Kidney (tissue), 13 donors: ENCODE measurements at regions not wholly inside any gene's neighbourhood (a gene's known extent, or its start where the extent isn't known, plus 50 kb on each side); places are given as distances from the start of the nearest gene placed in this dataset.

ENCODE experiments used
- DNase-seq, 5 donors: peaks; one replicate each; pipeline ENCODE4 v3.0.0-alpha.2; 2013 to 2020
- FAIRE-seq: peaks from 2 replicates; lab custom pipeline; 2012; peaks lifted over from hg19 to GRCh38; lab: Jason Lieb, UNC
- H3K27ac ChIP-seq, 2 donors: one replicate each; pipeline ENCODE4 v1.7.0; 2013; ENCODE audit warnings: low read depth in 2 of 2, low read length in 2 of 2, inconsistent platforms in 1 of 2
- H3K27me3 ChIP-seq: one replicate; pipeline ENCODE4 v1.7.1; 2013; ENCODE audit warnings: low read length, inconsistent platforms; ENCODE audit not compliant: control insufficient read depth, insufficient read depth
- H3K36me3 ChIP-seq, 3 donors: one replicate each; pipeline versions ENCODE4 v1.7.0 to v1.7.1; 2013; ENCODE audit warnings: low read length in 3 of 3, control low read depth in 1 of 3, inconsistent platforms in 1 of 3; ENCODE audit not compliant: insufficient read depth in 3 of 3, control insufficient read depth in 2 of 3
- H3K4me1 ChIP-seq, 3 donors: one replicate each; pipeline versions ENCODE4 v1.7.0 to v1.7.1; 2013; ENCODE audit warnings: low read length in 3 of 3, inconsistent platforms in 1 of 3, low read depth in 1 of 3; ENCODE audit not compliant: control insufficient read depth in 2 of 3, insufficient read depth in 2 of 3
- H3K4me3 ChIP-seq, 3 donors: one replicate each; pipeline versions ENCODE4 v1.7.0 to v1.8.1; 2013; ENCODE audit warnings: low read length in 3 of 3, control low read depth in 1 of 3, inconsistent platforms in 1 of 3
- H3K9ac ChIP-seq, 3 donors: one replicate each; pipeline versions ENCODE4 v1.7.0 to v1.7.1; 2013; ENCODE audit warnings: low read length in 3 of 3, control low read depth in 1 of 3, inconsistent platforms in 1 of 3
- H3K9me3 ChIP-seq, 3 donors: one replicate each; pipeline versions ENCODE4 v1.7.0 to v1.7.1; 2013; ENCODE audit warnings: low read length in 3 of 3, control low read depth in 1 of 3, inconsistent platforms in 1 of 3; ENCODE audit not compliant: control insufficient read depth in 2 of 3, insufficient read depth in 1 of 3
- CTCF ChIP-seq: IDR thresholded peaks from 3 replicates; pipeline ENCODE4 v1.5.1; 2012; ENCODE audit warnings: mild to moderate bottlenecking, moderate library complexity, borderline replicate concordance; ENCODE audit not compliant: insufficient read depth; ENCODE audit errors: extremely low read depth
- intact Hi-C: fragments of 100-400 bp; cut with DNase I; formaldehyde crosslinking; loops from one replicate; pipeline ENCODE4 v1.11.1; 2022
- donor health status: control.
- donor health status: control.
- donor health status: control.
- donor health status: control.
- donor health status: control.
- donor health status: DM: yes; HTN: yes; CAD: no.
- donor health status: Normal renal cell carcinoma (clear cell type).

- no peak for DNase-seq
- intact Hi-C loops, result no loop called here
These were observed 389.3 kb downstream of the TBL1XR1 start for GRCh38 chr3:176807938-176808337.

GRCh38 chr3:176799675-176800074, 397.6 kb downstream of the TBL1XR1 start:
- Histone ChIP-seq H3K27ac (no peak overlapping the region), H3K4me3 (no peak overlapping the region), H3K27me3 (no peaks in the 10 kb centered on the region), H3K9ac (no peak overlapping the region), H3K4me1 (no peaks in the 10 kb centered on the region), H3K36me3 (no peaks in the 10 kb centered on the region), H3K9me3 (no peaks in the 10 kb centered on the region)
- FAIRE-seq (no peak), DNase-seq (no peak)
- TF ChIP-seq CTCF, result no peak
- intact Hi-C loops, result no loop called here

More at GRCh38 chr3:176807938-176808337, 389.3 kb downstream of the TBL1XR1 start:
- no peaks in the 10 kb centered on the region for H3K36me3 ChIP-seq
- no peaks in the 10 kb centered on the region for H3K27me3 ChIP-seq
- no peaks in the 10 kb centered on the region for H3K4me1 ChIP-seq
- H3K9me3 ChIP-seq, result no peaks in the 10 kb centered on the region
- TF ChIP-seq CTCF, result no peak
- H3K27ac ChIP-seq, result no peak overlapping the region
- no peak overlapping the region for H3K4me3 ChIP-seq
- no peak overlapping the region for H3K9ac ChIP-seq
- FAIRE-seq, result no peak

- H3K27me3 ChIP-seq, result no peaks in the 10 kb centered on the region
- FAIRE-seq, result no peak
- H3K4me1 ChIP-seq, result no peaks in the 10 kb centered on the region
- H3K36me3 ChIP-seq, result no peaks in the 10 kb centered on the region
- no peak overlapping the region for H3K27ac ChIP-seq
- no peak overlapping the region for H3K4me3 ChIP-seq
- intact Hi-C loops, result no loop called here
- DNase-seq, result no peak
- no peaks in the 10 kb centered on the region for H3K9me3 ChIP-seq
- no peak for TF ChIP-seq CTCF
- H3K9ac ChIP-seq, result no peak overlapping the region
These were observed 398.6 kb downstream of the TBL1XR1 start for GRCh38 chr3:176798680-176799079.

GRCh38 chr3:176796371-176796770, 400.9 kb downstream of the TBL1XR1 start:
- intact Hi-C loops, result no loop called here
- DNase-seq (no peak), FAIRE-seq (no peak)
- TF ChIP-seq CTCF, result no peak
- Histone ChIP-seq H3K36me3 (no peaks in the 10 kb centered on the region), H3K4me1 (no peaks in the 10 kb centered on the region), H3K9me3 (no peaks in the 10 kb centered on the region), H3K27me3 (no peaks in the 10 kb centered on the region), H3K4me3 (no peak overlapping the region), H3K27ac (no peak overlapping the region), H3K9ac (no peak overlapping the region)
